GM23248 (cell line): ENCODE measurements at regions not wholly inside any gene's neighbourhood (a gene's known extent, or its start where the extent isn't known, plus 50 kb on each side); places are given as distances from the start of the nearest gene placed in this dataset.

Experiments
- EZH2 ChIP-seq: fragments of 200-600 bp; sonication (generic); IDR thresholded peaks from 2 replicates; pipeline ENCODE4 v1.6.1; 2018; ENCODE audit warnings: antibody characterized with exemption, mild to moderate bottlenecking; ENCODE audit not compliant: insufficient read depth, poor library complexity, severe bottlenecking
- EZH2phosphoT487 ChIP-seq: fragments of 200-600 bp; sonication (generic); IDR thresholded peaks from 2 replicates; pipeline ENCODE4 v1.6.1; 2018; ENCODE audit warnings: antibody characterized with exemption, moderate library complexity, mild to moderate bottlenecking, low read depth; ENCODE audit not compliant: insufficient read depth

- TF ChIP-seq EZH2phosphoT487 (no peak), EZH2 (no peak)
Measured at GRCh38 chrX:122817321-122817955, 366.6 kb upstream of the GRIA3 start.
